ENCODE measurements at regions not wholly inside any gene's neighbourhood (a gene's known extent, or its start where the extent isn't known, plus 50 kb on each side); places are given as distances from the start of the nearest gene placed in this dataset.
A peak's percentile ranks its signal among the peaks of the same experiment; 100 is the strongest.

DNA sequence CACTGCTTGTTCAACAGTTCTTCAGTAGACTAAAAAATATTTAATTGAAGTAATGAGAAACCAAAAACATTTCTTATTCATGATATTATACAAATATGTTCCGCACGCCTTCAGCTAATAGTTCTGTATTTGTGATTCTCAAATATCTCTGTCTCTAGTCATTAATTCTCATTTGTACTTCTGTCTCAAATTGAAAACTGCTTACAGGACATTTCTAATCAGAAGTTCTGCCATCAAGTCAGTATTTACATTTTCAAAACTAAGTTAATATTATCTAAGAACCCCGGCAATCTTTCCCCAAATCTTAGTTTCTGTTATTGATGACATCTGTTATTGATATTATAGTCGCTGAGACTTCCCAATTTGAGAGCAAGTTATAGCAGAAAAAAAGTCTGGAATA is 78.6 kb upstream of the PGRMC2 start:
- Histone ChIP-seq H4K20me1 (ENCODE audit: insufficient read depth, low read length) (no peaks in the 10 kb centered on the region), H2AFZ (ENCODE audit: low read length) (no peak overlapping the region), H3K27me3 (ENCODE audit: control insufficient read depth in 1 of 2, insufficient read depth in 2 of 2, low read length in 2 of 2) (no peaks in the 10 kb centered on the region), H3K9me3 (ENCODE audit: low read length) (peaks cover 5% of the 10 kb centered on the region; the same call in 1 of the 2 replicates), H3K36me3 (replicated peaks in 1 of 2; ENCODE audit: control insufficient read depth in 1 of 2, insufficient read depth in 2 of 2, low read length in 2 of 2) (no peaks in the 10 kb centered on the region), H3K27ac (ENCODE audit: extremely low read length, insufficient read depth, low read length) (no peak overlapping the region), H3K9ac (ENCODE audit: insufficient read depth, low read depth, low read length) (no peak overlapping the region), H3K4me1 (ENCODE audit: insufficient read depth, low read length) (no peaks in the 10 kb centered on the region), H3K79me2 (ENCODE audit: insufficient read depth, low read length) (no peaks in the 10 kb centered on the region), H3K4me3 (replicated peaks in 1 of 3; ENCODE audit: insufficient read depth in 1 of 3, low read depth in 2 of 3, low read length in 3 of 3) (no peak overlapping the region), H3K4me2 (ENCODE audit: low read depth, low read length) (no peak overlapping the region)
- FAIRE-seq: no peak
- TF ChIP-seq MAFK (conservative IDR thresholded peaks at IDR 0.05 in 1 of 2, IDR thresholded peaks at IDR 0.05 in 1 of 2; ENCODE audit: low read length in 2 of 2) (peak; percentile 17 to 60; a peak in 2 of 4 replicates), ZNF543 (CRISPR knock-in tag; IDR thresholded peaks at IDR 0.05) (no peak), HHEX (CRISPR knock-in tag; IDR thresholded peaks at IDR 0.05) (no peak), MAFF (IDR thresholded peaks at IDR 0.05; ENCODE audit: low read depth, low read length) (peak; percentile 32; the same call in 1 of the 2 replicates)
- BruUV-seq (replicated peaks): no TSS peak
- no peak for ATAC-seq
- ChIA-PET POLR2A (no interaction called here), CTCF (ENCODE audit: low intra/inter-chr PET ratio, low total read pairs) (no interaction called here)
- DNase-seq (ENCODE audit: low spot score): no peak
- intact Hi-C loops (cut with micrococcal nuclease; ENCODE audit: unreplicated experiment): no loop called here
- in situ Hi-C loops (cut with HindIII; ENCODE audit: extremely low pct_ligation_motif_present, low pct_unique_long_range_greater_than_20kb): no loop called here
- 46% methylated on average over 4 of the region's 4 CpGs for WGBS (ENCODE audit: low lambda C conversion rate)

GRCh38 chr4:128364565-128364964 is 77.0 kb upstream of the PGRMC2 start:
- intact Hi-C loops (cut with micrococcal nuclease; ENCODE audit: unreplicated experiment) (no loop called here), in situ Hi-C loops (cut with HindIII; ENCODE audit: extremely low pct_ligation_motif_present, low pct_unique_long_range_greater_than_20kb) (no loop called here)
- no peak overlapping the region for H3K4me3 ChIP-seq (replicated peaks in 1 of 3; ENCODE audit: insufficient read depth in 1 of 3, low read depth in 2 of 3, low read length in 3 of 3)
- ATAC-seq: no peak
- peaks cover 5% of the 10 kb centered on the region; the same call in 1 of the 2 replicates for H3K9me3 ChIP-seq (ENCODE audit: low read length)
- no peaks in the 10 kb centered on the region for H3K27me3 ChIP-seq (ENCODE audit: control insufficient read depth in 1 of 2, insufficient read depth in 2 of 2, low read length in 2 of 2)
- H3K79me2 ChIP-seq (ENCODE audit: insufficient read depth, low read length): no peaks in the 10 kb centered on the region
- no TSS peak for BruUV-seq (replicated peaks)
- 50% methylated on average over 7 of the region's 7 CpGs for WGBS (ENCODE audit: low lambda C conversion rate)
- DNase-seq (ENCODE audit: low spot score): no peak
- FAIRE-seq: no peak
- no peaks in the 10 kb centered on the region for H3K4me1 ChIP-seq (ENCODE audit: insufficient read depth, low read length)
- CTCF ChIA-PET (ENCODE audit: low intra/inter-chr PET ratio, low total read pairs): no interaction called here
- TF ChIP-seq ZBTB34 (CRISPR knock-in tag; IDR thresholded peaks at IDR 0.05) (no peak), ASH2L (IDR thresholded peaks at IDR 0.05; ENCODE audit: insufficient read length, low read depth, low read length) (no peak)
- POLR2A ChIA-PET: no interaction called here
- H3K9ac ChIP-seq (ENCODE audit: insufficient read depth, low read depth, low read length): no peak overlapping the region
- no peaks in the 10 kb centered on the region for H4K20me1 ChIP-seq (ENCODE audit: insufficient read depth, low read length)
- H2AFZ ChIP-seq (ENCODE audit: low read length): no peak overlapping the region
- H3K27ac ChIP-seq (ENCODE audit: extremely low read length, insufficient read depth, low read length): no peak overlapping the region
- H3K36me3 ChIP-seq (replicated peaks in 1 of 2; ENCODE audit: control insufficient read depth in 1 of 2, insufficient read depth in 2 of 2, low read length in 2 of 2): no peaks in the 10 kb centered on the region
- no peak overlapping the region for H3K4me2 ChIP-seq (ENCODE audit: low read depth, low read length)

Measured in HepG2 (cell line).